CD4-positive, CD25-positive, alpha-beta regulatory T cell (primary cell): ENCODE measurements at regions not wholly inside any gene's neighbourhood (a gene's known extent, or its start where the extent isn't known, plus 50 kb on each side); places are given as distances from the start of the nearest gene placed in this dataset.

Experiments used
- ATAC-seq, 2 donors: fragments of 150-1000 bp; cut with Tn5 transposase; one replicate each; pipeline ENCODE4 v1.10.0; 2021; ENCODE audit warnings: low read depth in 2 of 2, moderate number of reproducible peaks in 2 of 2, moderate library complexity in 1 of 2
- DNase-seq, 3 donors: peaks; one replicate each; pipeline versions ENCODE4 v3.0.0 to v3.0.0-alpha.2; 2012 to 2022; ENCODE audit warnings: mixed read lengths in 1 of 3
- H3K27ac ChIP-seq: one replicate; pipeline ENCODE4 v1.7.0; 2013; ENCODE audit warnings: mild to moderate bottlenecking, low read length; ENCODE audit not compliant: insufficient read depth, poor library complexity, severe bottlenecking
- H3K27me3 ChIP-seq: one replicate; pipeline ENCODE4 v1.7.0; 2013; ENCODE audit warnings: low read length; ENCODE audit not compliant: control insufficient read depth, insufficient read depth
- H3K36me3 ChIP-seq: one replicate; pipeline ENCODE4 v1.7.0; 2013; ENCODE audit warnings: mild to moderate bottlenecking, low read length, moderate library complexity; ENCODE audit not compliant: control insufficient read depth, insufficient read depth
- H3K4me1 ChIP-seq: 2 replicates; pipeline ENCODE4 v1.7.0; 2013; ENCODE audit warnings: mild to moderate bottlenecking, low read length; ENCODE audit not compliant: insufficient read depth, control insufficient read depth, poor library complexity, severe bottlenecking
- H3K4me3 ChIP-seq: one replicate; pipeline ENCODE4 v1.7.0; 2013; ENCODE audit warnings: low read depth, mild to moderate bottlenecking, low read length, moderate library complexity
- H3K9me3 ChIP-seq, 2 experiments: 1 replicate in 1 of 2; 2 replicates in 1 of 2; pipeline ENCODE4 v1.7.0; 2013; ENCODE audit warnings: low read length in 2 of 2, mild to moderate bottlenecking in 1 of 2, moderate library complexity in 1 of 2; ENCODE audit not compliant: control insufficient read depth in 2 of 2
- H3K27ac Mint-ChIP-seq, 3 donors: one replicate each; pipeline ENCODE4 v1.8.0; 2020 to 2022; ENCODE audit warnings: mild to moderate bottlenecking in 3 of 3, mixed read lengths in 3 of 3, moderate library complexity in 2 of 3
- H3K27me3 Mint-ChIP-seq: one replicate; pipeline ENCODE4 v1.8.0; 2022; ENCODE audit warnings: mild to moderate bottlenecking, mixed read lengths
- H3K36me3 Mint-ChIP-seq: one replicate; pipeline ENCODE4 v1.8.0; 2020; ENCODE audit warnings: mixed read lengths
- H3K4me1 Mint-ChIP-seq, 4 donors: one replicate each; pipeline ENCODE4 v1.8.0; 2020 to 2022; ENCODE audit warnings: mixed read lengths in 4 of 4, mild to moderate bottlenecking in 1 of 4
- H3K4me3 Mint-ChIP-seq, 4 donors: one replicate each; pipeline ENCODE4 v1.8.0; 2020 to 2022; ENCODE audit warnings: mild to moderate bottlenecking in 4 of 4, mixed read lengths in 4 of 4, moderate library complexity in 3 of 4
- H3K9me3 Mint-ChIP-seq, 7 donors: one replicate each; pipeline ENCODE4 v1.8.0; 2020 to 2022; ENCODE audit warnings: mixed read lengths in 7 of 7, mild to moderate bottlenecking in 3 of 7, moderate library complexity in 2 of 7

- Mint-ChIP-seq H3K36me3 (no peaks in the 10 kb centered on the region), H3K4me3 (no peak overlapping the region), H3K4me1 (no peaks in the 10 kb centered on the region)
Measured at GRCh38 chr11:119976805-119977560, 160.9 kb downstream of the TRIM29 start.

GRCh38 chr11:119975561-119976152, 162.3 kb downstream of the TRIM29 start:
- Histone ChIP-seq H3K36me3 (no peaks in the 10 kb centered on the region), H3K27me3 (no peaks in the 10 kb centered on the region), H3K9me3 (no peaks in the 10 kb centered on the region), H3K4me3 (no peak overlapping the region), H3K4me1 (no peaks in the 10 kb centered on the region), H3K27ac (no peak overlapping the region)
- H3K9me3 Mint-ChIP-seq, result peaks cover 0 to 4% (median 0%) of the 10 kb centered on the region in 7 donors
- H3K27me3 Mint-ChIP-seq, result peaks cover 6% of the 10 kb centered on the region
- H3K4me1 Mint-ChIP-seq, result no peaks in the 10 kb centered on the region
- H3K27ac Mint-ChIP-seq, result no peak overlapping the region
- H3K36me3 Mint-ChIP-seq, result no peaks in the 10 kb centered on the region
- H3K4me3 Mint-ChIP-seq, result no peak overlapping the region
- DNase-seq, result no peak
- ATAC-seq, result no peak

More at GRCh38 chr11:119976805-119977560, 160.9 kb downstream of the TRIM29 start:
- Mint-ChIP-seq H3K27me3 (peaks cover 6% of the 10 kb centered on the region), H3K9me3 (peaks cover 0 to 2% (median 0%) of the 10 kb centered on the region in 7 donors), H3K27ac (no peak overlapping the region)
- Histone ChIP-seq H3K4me1 (no peaks in the 10 kb centered on the region), H3K27ac (no peak overlapping the region), H3K4me3 (no peak overlapping the region), H3K36me3 (no peaks in the 10 kb centered on the region), H3K27me3 (no peaks in the 10 kb centered on the region), H3K9me3 (no peaks in the 10 kb centered on the region)
- DNase-seq, result no peak
- ATAC-seq, result no peak

GRCh38 chr11:119974467-119974866, 163.4 kb downstream of the TRIM29 start:
- Histone ChIP-seq H3K27me3 (no peaks in the 10 kb centered on the region), H3K9me3 (no peaks in the 10 kb centered on the region), H3K27ac (no peak overlapping the region), H3K4me3 (no peak overlapping the region), H3K36me3 (no peaks in the 10 kb centered on the region), H3K4me1 (no peaks in the 10 kb centered on the region)
- Mint-ChIP-seq H3K4me1 (no peaks in the 10 kb centered on the region), H3K27me3 (peaks cover 6% of the 10 kb centered on the region), H3K4me3 (no peak overlapping the region), H3K36me3 (no peaks in the 10 kb centered on the region), H3K9me3 (peaks cover 0 to 4% (median 0%) of the 10 kb centered on the region in 7 donors), H3K27ac (no peak overlapping the region)
- no peak for DNase-seq
- no peak for ATAC-seq

GRCh38 chr11:119974051-119974450, 163.9 kb downstream of the TRIM29 start:
- Histone ChIP-seq H3K27me3 (no peaks in the 10 kb centered on the region), H3K4me1 (no peaks in the 10 kb centered on the region), H3K4me3 (no peak overlapping the region), H3K9me3 (no peaks in the 10 kb centered on the region), H3K36me3 (no peaks in the 10 kb centered on the region), H3K27ac (no peak overlapping the region)
- Mint-ChIP-seq H3K36me3 (no peaks in the 10 kb centered on the region), H3K9me3 (peaks cover 0 to 4% (median 0%) of the 10 kb centered on the region in 7 donors), H3K4me3 (no peak overlapping the region), H3K4me1 (no peaks in the 10 kb centered on the region), H3K27me3 (peaks cover 6% of the 10 kb centered on the region), H3K27ac (no peak overlapping the region)
- ATAC-seq (no peak), DNase-seq (no peak)

- Mint-ChIP-seq H3K36me3 (no peaks in the 10 kb centered on the region), H3K4me3 (no peak overlapping the region), H3K27ac (no peak overlapping the region), H3K4me1 (no peaks in the 10 kb centered on the region), H3K27me3 (peaks cover 6% of the 10 kb centered on the region), H3K9me3 (peaks cover 0 to 4% (median 0%) of the 10 kb centered on the region in 7 donors)
- H3K27ac ChIP-seq, result no peak overlapping the region
- H3K9me3 ChIP-seq, result no peaks in the 10 kb centered on the region
- H3K4me3 ChIP-seq, result no peak overlapping the region
- H3K4me1 ChIP-seq, result no peaks in the 10 kb centered on the region
- H3K27me3 ChIP-seq, result no peaks in the 10 kb centered on the region
- ATAC-seq (no peak), DNase-seq (no peak)
- no peaks in the 10 kb centered on the region for H3K36me3 ChIP-seq
Measured at GRCh38 chr11:119972281-119972680, 165.6 kb downstream of the TRIM29 start.

- no peaks in the 10 kb centered on the region for H3K4me1 ChIP-seq
- no peak overlapping the region for H3K27ac Mint-ChIP-seq
- no peaks in the 10 kb centered on the region for H3K4me1 Mint-ChIP-seq
- no peaks in the 10 kb centered on the region for H3K9me3 ChIP-seq
- no peaks in the 10 kb centered on the region for H3K36me3 ChIP-seq
- no peaks in the 10 kb centered on the region for H3K36me3 Mint-ChIP-seq
- no peak overlapping the region for H3K4me3 ChIP-seq
- peaks cover 0 to 4% (median 0%) of the 10 kb centered on the region in 7 donors for H3K9me3 Mint-ChIP-seq
- no peaks in the 10 kb centered on the region for H3K27me3 Mint-ChIP-seq
- H3K27ac ChIP-seq, result no peak overlapping the region
- H3K4me3 Mint-ChIP-seq, result no peak overlapping the region
- DNase-seq (no peak), ATAC-seq (no peak)
- H3K27me3 ChIP-seq, result no peaks in the 10 kb centered on the region
Measured at GRCh38 chr11:119970555-119971304, 167.2 kb downstream of the TRIM29 start.

- H3K27me3 ChIP-seq, result no peaks in the 10 kb centered on the region
- H3K27me3 Mint-ChIP-seq, result peaks cover 4% of the 10 kb centered on the region
- no peaks in the 10 kb centered on the region for H3K4me1 Mint-ChIP-seq
Measured at GRCh38 chr11:119964136-119965025, 173.5 kb downstream of the TRIM29 start.

More at GRCh38 chr11:119964136-119965025, 173.5 kb downstream of the TRIM29 start:
- DNase-seq, result no peak
- Histone ChIP-seq H3K36me3 (no peaks in the 10 kb centered on the region), H3K4me3 (no peak overlapping the region), H3K4me1 (no peaks in the 10 kb centered on the region), H3K27ac (no peak overlapping the region), H3K9me3 (no peaks in the 10 kb centered on the region)
- Mint-ChIP-seq H3K4me3 (no peak overlapping the region), H3K27ac (no peak overlapping the region), H3K9me3 (peaks cover 0 to 1% (median 0%) of the 10 kb centered on the region in 7 donors), H3K36me3 (no peaks in the 10 kb centered on the region)
- ATAC-seq, result no peak
